ENCODE measurements at regions not wholly inside any gene's neighbourhood (a gene's known extent, or its start where the extent isn't known, plus 50 kb on each side); places are given as distances from the start of the nearest gene placed in this dataset.

DNA sequence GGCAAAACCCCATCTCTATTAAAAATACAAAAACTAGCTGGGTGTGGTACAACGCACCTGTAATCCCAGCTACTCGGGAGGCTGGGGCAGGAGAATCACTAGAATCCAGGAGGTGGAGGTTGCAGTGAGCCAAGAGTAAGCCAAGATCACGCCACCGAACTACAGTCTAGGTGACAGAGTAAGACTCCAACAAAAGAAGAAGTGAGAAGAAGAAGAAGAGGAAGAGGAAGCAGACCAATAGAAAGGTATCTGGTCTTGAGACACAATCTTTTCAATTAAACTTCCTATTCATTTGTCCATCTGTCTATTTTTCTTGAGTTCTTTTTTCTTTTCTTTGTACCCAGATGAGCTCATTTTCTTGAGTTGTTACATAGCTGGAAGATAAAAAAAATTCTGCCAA lies 55.7 kb upstream of the ACADM start:
- DNase-seq (ENCODE audit: low read depth, low spot score), result no peak

DNA sequence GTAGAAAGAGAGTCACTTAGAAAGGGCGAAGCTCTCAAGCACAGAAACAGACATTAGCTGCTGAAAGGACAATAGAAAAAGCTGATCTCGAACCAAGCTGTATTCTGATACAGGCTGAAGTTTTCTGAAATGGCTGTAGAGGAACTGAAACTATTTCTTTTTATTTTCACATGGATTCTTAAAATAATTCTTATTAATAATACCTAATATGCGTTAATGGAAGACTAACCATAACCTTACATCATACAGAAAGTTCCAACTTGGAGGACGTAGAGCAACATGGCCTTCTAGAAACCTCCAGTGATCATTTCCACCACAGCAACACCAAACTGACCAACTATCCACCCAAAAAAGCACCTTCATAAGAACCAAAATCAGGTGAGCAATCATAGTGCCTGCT lies 52.8 kb upstream of the ACADM start:
- DNase-seq (ENCODE audit: low read depth, low spot score), result no peak

DNA sequence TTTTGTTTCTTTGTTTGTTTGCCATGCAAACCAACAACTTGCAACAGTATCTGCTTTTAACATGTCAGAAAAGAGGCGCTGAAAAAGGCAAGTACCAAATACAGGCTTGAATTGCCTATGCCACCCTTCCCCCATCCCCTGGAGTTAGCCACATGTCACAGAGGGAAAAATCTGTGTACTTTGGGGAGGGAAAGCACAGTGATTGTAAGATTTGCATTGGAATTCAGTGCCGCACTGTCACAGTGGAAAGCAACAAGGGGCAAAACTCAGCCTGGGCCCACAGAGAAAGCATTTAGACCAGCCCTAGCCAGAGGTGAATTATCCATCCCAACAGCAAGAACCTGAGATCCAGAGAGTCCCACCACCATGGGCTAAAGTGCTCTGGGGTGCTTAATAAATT lies 52.4 kb upstream of the ACADM start:
- DNase-seq (ENCODE audit: low read depth, low spot score), result no peak

DNA sequence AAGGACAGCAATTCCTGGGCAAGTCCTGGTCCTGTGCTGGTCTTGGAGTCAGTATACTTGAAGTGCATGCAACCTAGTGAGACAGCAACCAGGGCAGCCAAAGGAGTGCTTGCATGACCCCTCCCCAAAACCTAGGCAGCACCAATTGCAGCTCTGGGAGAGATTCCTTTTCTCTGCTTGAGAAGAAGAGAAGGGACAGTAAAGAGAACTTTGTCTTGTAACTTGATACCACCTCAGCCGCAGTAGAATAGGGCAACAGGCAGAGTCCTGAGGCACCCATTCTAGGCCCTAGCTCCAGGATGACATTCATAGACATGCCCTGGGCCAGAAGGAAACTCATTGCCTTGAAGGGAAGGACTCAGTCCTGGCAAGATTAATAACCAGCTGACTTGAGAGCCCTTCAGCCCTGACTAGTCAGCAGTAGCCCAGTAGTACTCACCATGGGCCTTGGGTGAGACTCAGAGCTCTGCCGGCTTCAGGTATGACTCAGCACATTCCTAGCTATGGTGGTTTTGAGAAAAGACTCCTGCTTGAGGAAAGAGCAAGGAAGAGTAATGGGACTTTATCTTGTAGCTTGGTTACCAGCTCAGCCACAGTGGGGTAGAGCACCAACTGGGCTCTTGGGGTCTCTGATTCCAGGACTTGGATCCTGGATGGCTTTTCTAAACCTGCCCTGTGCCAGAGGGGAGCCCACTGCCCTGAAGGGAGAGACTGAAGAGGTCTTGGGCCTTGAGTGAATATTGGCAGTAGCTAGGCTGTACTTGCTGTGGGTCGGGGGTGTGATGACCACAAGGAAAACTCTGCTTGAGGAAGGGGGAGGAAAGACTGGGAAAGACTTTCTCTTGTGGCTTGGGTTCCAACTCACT lies 51.7 kb upstream of the ACADM start:
- peak; percentile 88 for DNase-seq (ENCODE audit: low read depth, low spot score)

DNA sequence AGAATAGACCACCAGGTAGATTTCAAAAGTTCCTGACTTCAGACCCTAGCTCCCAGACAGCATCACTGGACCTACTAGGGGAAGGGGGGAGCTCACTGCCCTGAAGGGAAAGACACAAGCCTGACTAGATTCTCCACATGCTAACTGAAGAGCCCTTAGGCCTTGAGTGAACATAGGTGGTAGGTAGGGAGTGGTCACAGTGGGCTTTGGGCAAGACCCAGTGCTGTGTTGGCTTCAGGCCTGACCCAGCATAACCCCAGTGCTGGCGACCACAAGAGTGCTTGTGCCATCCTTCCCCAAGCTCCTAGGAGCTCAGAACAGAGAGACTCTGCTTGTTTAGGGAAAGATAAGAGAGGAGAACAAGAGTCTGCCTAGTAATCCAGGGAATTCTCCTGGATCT lies 51.1 kb upstream of the ACADM start:
- DNase-seq (ENCODE audit: low read depth, low spot score), result peak; percentile 20

DNA sequence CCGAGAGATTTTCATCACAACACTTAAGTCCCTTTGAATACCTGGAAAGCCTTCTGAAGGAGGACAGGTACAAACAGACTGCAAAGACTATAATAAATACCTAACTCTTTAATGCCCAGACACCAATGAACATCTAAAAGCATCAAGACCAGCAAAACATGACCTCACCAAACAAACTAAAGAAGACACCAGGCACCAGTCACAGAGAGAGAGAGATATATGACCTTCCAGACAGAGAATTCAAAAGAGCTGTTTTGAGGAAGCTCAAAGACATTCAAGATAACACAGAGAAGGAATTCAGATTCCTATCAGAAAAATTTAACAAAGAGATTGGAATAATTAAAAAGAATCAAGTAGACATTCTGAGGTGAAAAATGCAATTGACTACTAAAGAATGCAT lies 50.6 kb upstream of the ACADM start:
- no peak for DNase-seq (ENCODE audit: low read depth, low spot score)

Data from ELF-1 (cell line).